ENCODE measurements at regions not wholly inside any gene's neighbourhood (a gene's known extent, or its start where the extent isn't known, plus 50 kb on each side); places are given as distances from the start of the nearest gene placed in this dataset.

- TF ChIP-seq POLR2AphosphoS5 (IDR thresholded peaks at IDR 0.05; ENCODE audit: low read depth, low read length) (no peak), ZNF274 (IDR thresholded peaks at IDR 0.05; ENCODE audit: low read depth, low read length) (no peak), CTCF (IDR thresholded peaks at IDR 0.05 in 2 of 3, conservative IDR thresholded peaks at IDR 0.05 in 1 of 3; ENCODE audit: borderline replicate concordance in 1 of 3, insufficient read depth in 1 of 3, low read depth in 2 of 3, low read length in 2 of 3) (no peak), EZH2phosphoT487 (IDR thresholded peaks at IDR 0.05; ENCODE audit: borderline replicate concordance) (no peak), TCF7L2 (IDR thresholded peaks at IDR 0.05; ENCODE audit: borderline replicate concordance, extremely low read depth, insufficient read depth, insufficient read length) (no peak), ELF1 (IDR thresholded peaks at IDR 0.05; ENCODE audit: borderline replicate concordance, low read depth) (no peak), POLR2A (IDR thresholded peaks at IDR 0.05; ENCODE audit: borderline replicate concordance, extremely low read depth, insufficient read depth, insufficient read length) (no peak), ZBTB33 (IDR thresholded peaks at IDR 0.05; ENCODE audit: extremely low read depth, insufficient replicate concordance, low read length) (no peak), RAD21 (IDR thresholded peaks at IDR 0.05; ENCODE audit: low read depth) (no peak), EZH2 (IDR thresholded peaks at IDR 0.05) (no peak), ZFX (IDR thresholded peaks at IDR 0.05) (no peak), ATF3 (IDR thresholded peaks at IDR 0.05) (no peak)
Observed at GRCh38 chr2:22944143-22944542, 440.8 kb upstream of the KLHL29 start.
